Heart right ventricle (tissue), 16 donors: ENCODE measurements at regions not wholly inside any gene's neighbourhood (a gene's known extent, or its start where the extent isn't known, plus 50 kb on each side); places are given as distances from the start of the nearest gene placed in this dataset.
A peak's percentile ranks its signal among the peaks of the same experiment; 100 is the strongest.

Source experiments
- ATAC-seq, 8 donors: fragments of 200-7000 bp; cut with Tn5 transposase; one replicate each; pipeline ENCODE4 v1.9.1; 2020; ENCODE audit warnings: mild to moderate bottlenecking in 8 of 8, moderate library complexity in 8 of 8, moderate number of reproducible peaks in 1 of 8
- DNase-seq, 2 donors: peaks; one replicate each; pipeline ENCODE4 v3.0.0-alpha.2; 2020
- H3K27ac ChIP-seq, 10 donors: fragments of 200-600 bp; sonication (generic) in 2 of 10; one replicate each; pipeline versions ENCODE4 v1.5.0 to v1.8.0; 2020 to 2022; ENCODE audit warnings: mild to moderate bottlenecking in 3 of 10
- H3K27me3 ChIP-seq, 7 donors: fragments of 200-600 bp; one replicate each; pipeline ENCODE4 v1.8.0; 2021 to 2022; ENCODE audit warnings: mild to moderate bottlenecking in 2 of 7
- H3K36me3 ChIP-seq, 9 donors: fragments of 200-600 bp; sonication (generic) in 1 of 9; one replicate each; pipeline versions ENCODE4 v1.5.0 to v1.8.0; 2020 to 2022; ENCODE audit warnings: mild to moderate bottlenecking in 2 of 9
- H3K4me1 ChIP-seq, 9 donors: fragments of 200-600 bp; sonication (generic) in 1 of 9; one replicate each; pipeline versions ENCODE4 v1.5.0 to v1.8.0; 2020 to 2022; ENCODE audit warnings: mild to moderate bottlenecking in 4 of 9
- H3K4me3 ChIP-seq, 10 donors: fragments of 200-600 bp; sonication (generic) in 2 of 10; one replicate each; pipeline versions ENCODE4 v1.5.0 to v1.8.0; 2020 to 2022; ENCODE audit warnings: mild to moderate bottlenecking in 7 of 10, moderate library complexity in 2 of 10
- H3K9me3 ChIP-seq, 11 donors: fragments of 200-600 bp in 10 of 11; sonication (generic) in 2 of 11; one replicate each; pipeline versions ENCODE4 v1.5.0 to v1.8.0; 2013 to 2022; ENCODE audit warnings: mild to moderate bottlenecking in 2 of 11, control low read depth in 1 of 11, moderate library complexity in 1 of 11
- CTCF ChIP-seq, 9 donors: fragments of 200-600 bp; sonication (generic) in 2 of 9; IDR thresholded peaks; one replicate each; pipeline versions ENCODE4 v1.5.0 to v1.8.0; 2021 to 2022; ENCODE audit warnings: antibody characterized with exemption in 9 of 9, mild to moderate bottlenecking in 5 of 9, moderate library complexity in 1 of 9
- WGBS, 2 donors: extraction: QIAGEN DNeasy Blood & Tissue Kit; methylation state at CpG; one replicate each; pipeline ENCODE4 v1.1.7; 2013; ENCODE audit warnings: inconsistent platforms in 1 of 2; 5-methylcytosine and 5-hydroxymethylcytosine counted together
- intact Hi-C, 10 donors: fragments of 100-400 bp; cut with DNase I; formaldehyde crosslinking; loops; one replicate each; pipeline versions ENCODE4 v1.11.1 to v1.14.2; 2022
- donor health status: Arrhythmogenic right ventricular cardiomyopathy.
- donor health status: ischemic (EF 13 %, LVEDD 7.1; RV severe dilation, severe dysfunction).
- donor health status: healthy with polysubstance abuse.
- donor health status: DM: no; HTN: yes; CAD: no.
- donor health status: DM: no; HTN: no; CAD: no.
- donor health status: ischemic (EF 25% LVEDD 6.9; RV normal size, moderate dysfunction).
- donor health status: ischemic (EF 25% LVEDD 5.7; RV mildly dilated, moderate dysfunction).
- donor health status: healthy.
- donor health status: DM: yes; HTN: yes; CAD: no.
- donor health status: Ischemic cardiomyopathy.
- donor health status: ischemic (EF 35%, LVEDD 5.7; RV mildly dilated, moderate dysfunction).
- donor health status: nonischemic (EF 11% LVEDD 7.7; RV severe dilation, severe dysfunction).
- donor health status: DM: yes; HTN: yes; CAD: no.
- donor health status: PGD.
- donor health status: ischemic (EF 29% LVEDD 5.4; RV normal size, mild dysfunction).
- donor health status: nonischemic (EF 23%, LVEDD 6.1; RV moderate dilation, normal function).

DNA sequence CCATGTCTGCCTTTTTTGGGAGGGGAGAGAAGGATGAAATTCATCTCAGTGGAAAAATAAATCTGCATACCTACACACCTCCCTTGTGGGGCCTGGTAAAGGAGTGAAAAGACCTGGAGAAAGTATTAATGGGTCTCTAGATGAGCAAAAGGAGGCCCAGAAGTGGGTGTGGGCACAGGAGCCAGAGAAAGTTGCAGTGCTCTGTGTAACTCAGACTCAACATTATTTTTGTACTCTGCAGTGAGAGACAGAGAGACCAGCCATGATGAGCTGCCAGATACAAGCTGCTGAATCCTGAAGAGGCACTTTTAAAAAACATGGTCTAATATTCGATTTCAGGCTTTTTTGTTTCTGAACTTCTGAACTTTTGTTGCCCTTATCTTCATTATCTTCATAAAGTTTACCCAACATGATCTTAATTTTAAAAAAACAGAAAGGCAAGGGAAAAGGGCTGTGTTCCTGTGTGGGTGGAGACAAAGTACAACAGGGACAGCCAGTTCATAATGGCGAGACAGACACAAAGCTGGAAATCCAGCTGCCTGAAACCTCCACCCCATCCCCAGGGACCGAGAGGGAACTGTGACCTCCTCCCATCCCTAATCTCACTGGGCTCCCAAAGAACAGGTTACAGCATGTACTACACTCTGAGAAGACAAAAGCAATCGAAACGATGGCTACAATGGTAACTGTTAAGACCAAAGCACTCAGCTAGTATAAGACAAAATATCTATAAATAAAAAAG is 77.2 kb downstream of the KLF12 start:
- intact Hi-C loops: loop anchor here in 4 of 10 donors (2.0 to 10.0 kb wide), 4 partner anchors 75 to 518 kb away; partner anchors contain the start of gene KLF12 (in 2 of the 4)
- TF ChIP-seq CTCF (IDR thresholded peaks at IDR 0.05): no peak
- no peaks in the 10 kb centered on the region for H3K36me3 ChIP-seq
- H3K4me1 ChIP-seq: peaks cover 7 to 59% (median 46%) of the 10 kb centered on the region in 9 donors
- H3K27ac ChIP-seq: peak overlapping the region; percentile 52 to 88 (median 58)
- peak; percentile 59 to 82 for DNase-seq
- H3K4me3 ChIP-seq: peak overlapping the region in 2 of 10 donors; percentile 6 to 10
- H3K9me3 ChIP-seq: peaks cover 0 to 4% (median 0%) of the 10 kb centered on the region in 11 donors
- WGBS, 2 donors: 19 to 23% methylated on average over 5 of the region's 5 CpGs
- no peaks in the 10 kb centered on the region for H3K27me3 ChIP-seq
- peak; percentile 79 to 97 (median 92) for ATAC-seq

DNA sequence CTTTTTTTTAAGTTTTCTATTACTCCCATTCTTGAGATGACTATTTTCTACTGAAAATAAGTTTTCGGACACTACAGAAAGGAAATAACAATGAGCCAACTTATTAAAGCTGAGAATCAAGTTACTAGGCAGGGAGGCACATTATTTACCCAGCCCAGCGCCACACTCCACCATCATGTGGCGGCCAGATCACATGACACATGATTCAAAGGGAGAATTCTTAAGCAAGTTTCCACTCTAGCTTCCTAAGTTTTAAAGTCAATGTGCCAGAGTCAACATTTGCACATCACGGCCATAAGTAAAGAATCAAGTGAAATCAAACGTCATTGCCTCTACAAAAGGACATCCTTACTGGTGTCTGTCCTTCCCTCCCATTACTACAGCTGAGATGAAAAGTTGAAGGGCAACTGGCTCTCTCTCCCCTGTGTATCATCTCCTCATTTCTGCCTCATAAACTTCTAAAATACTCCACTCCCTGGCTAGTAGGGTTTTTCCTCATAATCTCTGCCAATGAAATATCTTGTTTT is 81.7 kb downstream of the KLF12 start:
- Histone ChIP-seq H3K36me3 (no peaks in the 10 kb centered on the region), H3K9me3 (no peaks in the 10 kb centered on the region), H3K4me3 (no peak overlapping the region), H3K27ac (no peak overlapping the region), H3K4me1 (peaks cover 7 to 52% (median 32%) of the 10 kb centered on the region in 9 donors), H3K27me3 (no peaks in the 10 kb centered on the region)
- WGBS, 2 donors: 94 to 95% methylated on average over 5 of the region's 5 CpGs
- intact Hi-C loops: loop anchor here in 1 of 10 donors (10.0 kb wide), 1 partner anchor 522 kb away; no protein-coding TSS in a partner anchor
- DNase-seq (no peak), ATAC-seq (no peak)
- no peak for TF ChIP-seq CTCF (IDR thresholded peaks at IDR 0.05)

DNA sequence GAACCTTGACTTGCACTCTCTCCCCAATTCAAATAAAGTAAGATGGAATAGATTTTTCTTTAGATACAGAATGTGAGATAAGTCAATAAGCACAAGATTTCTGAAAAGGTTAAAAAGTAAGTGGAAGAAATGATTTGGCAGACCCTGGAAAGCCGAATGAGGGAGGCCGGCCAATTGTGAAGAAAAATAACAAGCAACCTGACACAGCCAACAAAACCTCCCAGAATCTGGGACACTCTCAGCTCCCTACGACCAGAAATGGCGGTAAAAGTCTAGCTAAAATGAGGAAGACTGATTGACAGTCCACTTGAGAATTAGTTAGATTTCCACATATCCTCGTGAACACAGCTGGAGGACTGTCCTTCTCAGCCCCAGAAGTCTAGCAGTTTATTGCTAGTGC is 85.4 kb downstream of the KLF12 start:
- peaks cover 0 to 40% (median 18%) of the 10 kb centered on the region in 9 donors for H3K4me1 ChIP-seq
- H3K36me3 ChIP-seq: no peaks in the 10 kb centered on the region
- H3K9me3 ChIP-seq: no peaks in the 10 kb centered on the region
- ATAC-seq (peak in 1 of 8 donors; percentile 52), DNase-seq (no peak)
- intact Hi-C loops: loop anchor here in 1 of 10 donors (10.0 kb wide), 2 partner anchors 204 to 284 kb away; no protein-coding TSS in a partner anchor
- no peak for TF ChIP-seq CTCF (IDR thresholded peaks at IDR 0.05)
- H3K4me3 ChIP-seq: no peak overlapping the region
- WGBS, 2 donors: 78 to 80% methylated on average over 5 of the region's 5 CpGs
- no peak overlapping the region for H3K27ac ChIP-seq
- H3K27me3 ChIP-seq: no peaks in the 10 kb centered on the region

DNA sequence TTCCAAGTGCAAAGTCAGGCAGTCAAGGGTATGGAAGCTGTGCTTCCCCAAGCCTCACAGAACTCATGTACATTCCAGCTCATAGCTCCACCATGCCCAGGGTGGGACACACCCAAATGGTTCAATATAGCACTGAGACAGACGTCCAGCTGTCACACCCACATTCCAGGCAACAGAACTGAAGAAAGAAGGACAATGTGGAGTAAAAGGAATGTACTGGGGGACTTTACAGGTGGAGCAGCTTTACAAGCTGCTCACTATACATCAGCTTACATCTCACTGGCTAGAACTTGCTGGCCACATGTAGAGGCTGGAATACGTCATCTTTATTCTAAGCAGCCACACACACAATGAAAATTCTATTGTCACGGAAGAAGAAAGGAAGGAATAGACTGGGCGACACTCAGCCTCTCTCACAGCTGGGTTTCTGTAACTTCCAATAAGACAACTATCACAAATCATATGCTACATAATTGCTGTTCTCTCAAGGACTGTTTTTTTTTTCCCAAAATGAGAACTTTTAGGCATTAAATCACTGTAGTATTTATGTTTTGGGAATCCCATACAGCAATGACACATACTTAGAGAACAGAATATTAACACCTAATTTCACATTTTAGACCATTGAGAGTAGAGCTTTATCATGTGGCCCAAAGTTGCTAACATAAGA is 86.1 kb downstream of the KLF12 start:
- intact Hi-C loops: loop anchor here in 1 of 10 donors (10.0 kb wide), 2 partner anchors 203 to 283 kb away; no protein-coding TSS in a partner anchor
- no peaks in the 10 kb centered on the region for H3K9me3 ChIP-seq
- H3K27me3 ChIP-seq: no peaks in the 10 kb centered on the region
- peaks cover 0 to 45% (median 18%) of the 10 kb centered on the region in 9 donors for H3K4me1 ChIP-seq
- no peak for TF ChIP-seq CTCF (IDR thresholded peaks at IDR 0.05)
- 43 to 57% methylated on average over 4 of the region's 4 CpGs for WGBS, 2 donors
- ATAC-seq (peak in 6 of 8 donors; percentile 11 to 52 (median 37)), DNase-seq (no peak)
- no peaks in the 10 kb centered on the region for H3K36me3 ChIP-seq
- H3K4me3 ChIP-seq: no peak overlapping the region
- peak overlapping the region in 1 of 10 donors; percentile 6 for H3K27ac ChIP-seq
